ENCODE measurements at regions not wholly inside any gene's neighbourhood (a gene's known extent, or its start where the extent isn't known, plus 50 kb on each side); places are given as distances from the start of the nearest gene placed in this dataset.

- Mint-ChIP-seq H3K27me3 (ENCODE audit: unreplicated experiment) (no peaks in the 10 kb centered on the region), H3K36me3 (ENCODE audit: insufficient read depth, unreplicated experiment) (no peaks in the 10 kb centered on the region), H3K9me3 (ENCODE audit: low read depth, unreplicated experiment) (no peaks in the 10 kb centered on the region), H3K4me1 (ENCODE audit: low read depth, unreplicated experiment) (no peaks in the 10 kb centered on the region), H3K27ac (ENCODE audit: unreplicated experiment) (no peak overlapping the region), H3K4me3 (ENCODE audit: low read depth, unreplicated experiment) (no peak overlapping the region)
- intact Hi-C loops (cut with micrococcal nuclease; ENCODE audit: unreplicated experiment) = no loop called here
- BruUV-seq (replicated peaks) = no TSS peak
- no peak for TF ChIP-seq CTCF (IDR thresholded peaks at IDR 0.05; ENCODE audit: unreplicated experiment)
- CTCF ChIA-PET = no interaction called here
- DNase-seq = no peak
Observed at GRCh38 chr18:25651553-25651952, 299.6 kb upstream of the ZNF521 start.

DNA sequence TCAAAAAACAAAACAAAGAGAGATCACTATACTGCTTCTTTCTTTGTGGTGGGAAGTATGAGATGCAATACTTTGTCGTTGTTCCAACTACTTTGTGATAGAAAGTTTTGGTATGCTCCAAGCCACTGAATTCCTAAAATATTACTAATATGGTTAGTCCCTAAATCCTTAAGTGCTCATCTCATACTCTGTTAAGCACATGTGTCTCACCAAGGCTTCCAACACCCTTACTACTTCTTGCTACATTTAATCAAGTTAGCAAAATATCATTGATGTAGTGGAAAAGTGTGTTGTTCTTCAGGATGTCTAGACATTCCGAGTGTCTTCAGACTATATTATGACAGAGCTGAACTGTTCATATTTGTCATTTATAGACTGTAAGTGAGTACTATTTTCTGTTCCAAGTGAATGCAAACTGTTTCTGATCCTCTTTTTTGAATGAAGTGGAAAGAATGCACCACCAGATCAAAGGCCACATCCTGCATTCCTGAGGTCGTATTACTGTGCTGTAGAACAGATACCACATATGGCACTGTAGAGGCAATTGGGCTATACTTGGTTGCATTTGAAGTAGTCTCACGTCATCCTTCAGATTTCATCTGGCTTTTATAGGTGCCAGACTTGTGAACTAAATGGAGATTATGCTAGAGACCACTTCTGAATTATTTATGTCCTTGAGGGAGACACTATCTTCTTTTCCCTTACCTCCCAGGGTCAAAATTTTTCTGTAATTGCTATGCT lies 298.4 kb upstream of the ZNF521 start:
- BruUV-seq (replicated peaks) = no TSS peak
- CTCF ChIA-PET = no interaction called here
- no peak overlapping the region for H3K4me3 Mint-ChIP-seq (ENCODE audit: low read depth, unreplicated experiment)

GRCh38 chr18:25648716-25649260 lies 296.8 kb upstream of the ZNF521 start:
- TF ChIP-seq CTCF (IDR thresholded peaks at IDR 0.05; ENCODE audit: unreplicated experiment) = no peak
- Mint-ChIP-seq H3K27me3 (ENCODE audit: unreplicated experiment) (no peaks in the 10 kb centered on the region), H3K4me1 (ENCODE audit: low read depth, unreplicated experiment) (no peaks in the 10 kb centered on the region), H3K9me3 (ENCODE audit: low read depth, unreplicated experiment) (no peaks in the 10 kb centered on the region), H3K27ac (ENCODE audit: unreplicated experiment) (no peak overlapping the region), H3K36me3 (ENCODE audit: insufficient read depth, unreplicated experiment) (no peaks in the 10 kb centered on the region), H3K4me3 (ENCODE audit: low read depth, unreplicated experiment) (no peak overlapping the region)
- intact Hi-C loops (cut with micrococcal nuclease; ENCODE audit: unreplicated experiment) = no loop called here
- DNase-seq = no peak
- CTCF ChIA-PET = no interaction called here
- no TSS peak for BruUV-seq (replicated peaks)

More for the DNA sequence above, 298.4 kb upstream of the ZNF521 start:
- Mint-ChIP-seq H3K9me3 (ENCODE audit: low read depth, unreplicated experiment) (no peaks in the 10 kb centered on the region), H3K36me3 (ENCODE audit: insufficient read depth, unreplicated experiment) (no peaks in the 10 kb centered on the region), H3K27me3 (ENCODE audit: unreplicated experiment) (no peaks in the 10 kb centered on the region), H3K4me1 (ENCODE audit: low read depth, unreplicated experiment) (no peaks in the 10 kb centered on the region), H3K27ac (ENCODE audit: unreplicated experiment) (no peak overlapping the region)
- no peak for DNase-seq
- intact Hi-C loops (cut with micrococcal nuclease; ENCODE audit: unreplicated experiment) = no loop called here
- no peak for TF ChIP-seq CTCF (IDR thresholded peaks at IDR 0.05; ENCODE audit: unreplicated experiment)

DNA sequence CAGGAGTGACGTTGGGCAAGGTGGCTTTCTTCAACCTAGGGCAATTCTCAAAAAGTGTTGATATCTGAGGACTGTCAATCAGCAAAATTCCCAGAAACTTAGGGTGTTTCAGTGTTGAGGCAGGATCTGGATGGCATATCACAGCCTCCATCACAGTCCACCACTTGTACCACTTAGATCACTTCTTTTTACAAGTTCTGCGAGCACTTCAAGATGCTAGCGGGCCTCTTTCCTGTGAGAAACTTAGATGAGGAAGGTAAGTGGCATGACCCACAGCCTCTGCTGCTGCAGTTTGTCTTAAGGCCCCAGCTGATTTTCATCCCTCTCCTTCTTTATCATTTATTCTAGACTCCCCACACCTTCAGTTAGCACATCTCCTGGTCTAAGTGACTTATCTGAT lies 295.4 kb upstream of the ZNF521 start:
- intact Hi-C loops (cut with micrococcal nuclease; ENCODE audit: unreplicated experiment) = no loop called here
- Mint-ChIP-seq H3K27me3 (ENCODE audit: unreplicated experiment) (no peaks in the 10 kb centered on the region), H3K27ac (ENCODE audit: unreplicated experiment) (no peak overlapping the region), H3K4me3 (ENCODE audit: low read depth, unreplicated experiment) (no peak overlapping the region), H3K36me3 (ENCODE audit: insufficient read depth, unreplicated experiment) (no peaks in the 10 kb centered on the region), H3K9me3 (ENCODE audit: low read depth, unreplicated experiment) (no peaks in the 10 kb centered on the region), H3K4me1 (ENCODE audit: low read depth, unreplicated experiment) (no peaks in the 10 kb centered on the region)
- no peak for DNase-seq
- CTCF ChIA-PET = no interaction called here
- no peak for TF ChIP-seq CTCF (IDR thresholded peaks at IDR 0.05; ENCODE audit: unreplicated experiment)
- no TSS peak for BruUV-seq (replicated peaks)
